Ishikawa (cell line): ENCODE measurements at regions not wholly inside any gene's neighbourhood (a gene's known extent, or its start where the extent isn't known, plus 50 kb on each side); places are given as distances from the start of the nearest gene placed in this dataset.

Experiments used
- CREB1 ChIP-seq: IDR thresholded peaks from 2 replicates; pipeline ENCODE4 v1.6.1; 2012; ENCODE audit warnings: low read depth
- EP300 ChIP-seq: IDR thresholded peaks from 2 replicates; pipeline ENCODE4 v1.6.1; 2012; ENCODE audit warnings: borderline replicate concordance
- YY1 ChIP-seq: IDR thresholded peaks from 2 replicates; pipeline ENCODE4 v1.6.1; 2012; ENCODE audit warnings: low read depth

DNA sequence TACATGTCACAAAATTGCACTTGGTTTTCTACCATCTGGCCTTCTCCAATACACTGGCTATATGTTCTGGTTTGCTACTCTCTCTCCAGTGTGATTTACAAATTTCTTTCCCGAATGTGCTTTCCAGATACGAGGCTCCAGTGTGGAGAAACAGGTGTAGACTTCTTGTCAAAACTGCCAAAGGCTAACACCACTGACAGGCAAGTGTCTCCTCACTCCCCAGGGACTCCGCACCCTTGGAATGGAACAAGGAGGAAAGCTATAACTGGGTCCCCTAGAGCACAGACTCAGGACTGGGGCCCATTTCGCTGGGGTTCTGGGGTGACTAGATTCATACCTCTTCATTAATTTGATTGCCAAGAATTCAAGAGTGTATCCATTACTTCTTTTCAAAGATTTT lies 161.8 kb downstream of the FOXO1 start:
- TF ChIP-seq CREB1 (no peak), YY1 (no peak), EP300 (no peak)
